NCI-H446 treated with DMSO at 0.1 percent for 48 hours (cell line): ENCODE measurements at regions not wholly inside any gene's neighbourhood (a gene's known extent, or its start where the extent isn't known, plus 50 kb on each side); places are given as distances from the start of the nearest gene placed in this dataset.
"Not testable (repeated sequence)": the region's sequence is repeated elsewhere in the genome, so short reads cannot be mapped to it uniquely, and the experiment has no call there.

Source experiments
- DNase-seq: peaks from one replicate; lab custom pipeline; 2025; lab: John Stamatoyannopoulos, UW

- DNase-seq, result no peak
Observed at GRCh38 chr13:89486065-89486464, 1814.9 kb downstream of the SLITRK5 start.

GRCh38 chr13:89486709-89487108 lies 1815.5 kb downstream of the SLITRK5 start:
- DNase-seq, result no peak

- no peak for DNase-seq
Observed at GRCh38 chr13:89490661-89491060, 1819.5 kb downstream of the SLITRK5 start.

GRCh38 chr13:89496478-89496877 lies 1825.3 kb downstream of the SLITRK5 start:
- no peak for DNase-seq

- no peak for DNase-seq
Observed at GRCh38 chr13:89497658-89498057, 1826.5 kb downstream of the SLITRK5 start.

- DNase-seq, result no peak
Observed at GRCh38 chr13:89502286-89502685, 1831.1 kb downstream of the SLITRK5 start.

GRCh38 chr13:89514534-89515312 lies 1832.8 kb upstream of the MIR17HG start:
- no peak for DNase-seq

- no peak for DNase-seq
Observed at GRCh38 chr13:89515948-89516347, 1831.5 kb upstream of the MIR17HG start.

GRCh38 chr13:89518289-89519077 lies 1829.0 kb upstream of the MIR17HG start:
- DNase-seq, result no peak

GRCh38 chr13:89520468-89520867 lies 1827.0 kb upstream of the MIR17HG start:
- DNase-seq, result no peak

GRCh38 chr13:89521672-89522071 lies 1825.8 kb upstream of the MIR17HG start:
- not testable (repeated sequence) for DNase-seq

- no peak for DNase-seq
Observed at GRCh38 chr13:89541091-89542030, 1806.1 kb upstream of the MIR17HG start.

GRCh38 chr13:89550938-89551337 lies 1796.5 kb upstream of the MIR17HG start:
- DNase-seq, result no peak

GRCh38 chr13:89554801-89555200 lies 1792.7 kb upstream of the MIR17HG start:
- no peak for DNase-seq

GRCh38 chr13:89565476-89566100 lies 1781.9 kb upstream of the MIR17HG start:
- no peak for DNase-seq

GRCh38 chr13:89567025-89567424 lies 1780.5 kb upstream of the MIR17HG start:
- DNase-seq, result no peak

GRCh38 chr13:89568276-89568675 lies 1779.2 kb upstream of the MIR17HG start:
- no peak for DNase-seq

- no peak for DNase-seq
Observed at GRCh38 chr13:89568746-89569145, 1778.7 kb upstream of the MIR17HG start.

GRCh38 chr13:89571676-89572075 lies 1775.8 kb upstream of the MIR17HG start:
- no peak for DNase-seq

- DNase-seq, result no peak
Observed at GRCh38 chr13:89574077-89574476, 1773.4 kb upstream of the MIR17HG start.

GRCh38 chr13:89577301-89577700 lies 1770.2 kb upstream of the MIR17HG start:
- no peak for DNase-seq
